IMR-90 (cell line): ENCODE measurements at regions not wholly inside any gene's neighbourhood (a gene's known extent, or its start where the extent isn't known, plus 50 kb on each side); places are given as distances from the start of the nearest gene placed in this dataset.

ENCODE experiments used
- ATAC-seq: fragments of 200-7000 bp; cut with Tn5 transposase; 2 replicates; pipeline ENCODE4 v1.9.1; 2020; ENCODE audit warnings: low read depth, mild to moderate bottlenecking, moderate library complexity
- BruUV-seq: library from RNA; stranded (reverse); fragments of 400-500 nt; replicated peaks from 2 replicates; lab custom pipeline; 2021; lab: Mats Ljungman, UMichigan
- CTCF ChIA-PET: fragments of 300-600 bp; formaldehyde crosslinking; extraction: SDS; loops from one replicate; lab custom pipeline; 2021; ENCODE audit warnings: antibody characterized with exemption; lab: Yijun Ruan, JAX
- POLR2A ChIA-PET: fragments of 300-600 bp; sonication (Branson Sonifier 250); formaldehyde crosslinking; loops from one replicate; lab custom pipeline; 2022; ENCODE audit warnings: antibody characterized with exemption; ENCODE audit not compliant: unreplicated experiment; lab: Charles Lee
- DNase-seq: peaks from one replicate; pipeline ENCODE4 v3.0.0; 2013
- H2AFZ ChIP-seq: replicated peaks from 2 replicates; pipeline ENCODE3; 2013; ENCODE audit warnings: low read length, mild to moderate bottlenecking; ENCODE audit not compliant: poor library complexity
- H2AK5ac ChIP-seq: 2 replicates; pipeline ENCODE4 v1.6.1; 2013; ENCODE audit warnings: low read depth, low read length, inconsistent platforms
- H2AK9ac ChIP-seq: replicated peaks from 2 replicates; pipeline ENCODE3; 2013; ENCODE audit warnings: mild to moderate bottlenecking, low read depth, low read length, moderate library complexity; ENCODE audit not compliant: poor library complexity
- H2BK120ac ChIP-seq: 2 replicates; pipeline ENCODE4 v1.6.1; 2013; ENCODE audit warnings: low read depth, low read length, inconsistent platforms
- H2BK15ac ChIP-seq: 3 replicates; pipeline ENCODE4 v1.6.1; 2013; ENCODE audit warnings: low read depth, low read length, inconsistent platforms
- H2BK20ac ChIP-seq: 2 replicates; pipeline ENCODE4 v1.6.1; 2013; ENCODE audit warnings: low read depth, mild to moderate bottlenecking, inconsistent platforms, low read length, moderate library complexity
- H2BK5ac ChIP-seq: 2 replicates; pipeline ENCODE4 v1.6.1; 2013; ENCODE audit warnings: mild to moderate bottlenecking, low read depth, low read length, inconsistent platforms; ENCODE audit not compliant: poor library complexity, severe bottlenecking
- H3K14ac ChIP-seq: replicated peaks from 2 replicates; pipeline ENCODE4 v1.6.1; 2013; ENCODE audit warnings: low read depth, low read length, inconsistent platforms
- H3K18ac ChIP-seq: 2 replicates; pipeline ENCODE4 v1.6.1; 2013; ENCODE audit warnings: low read depth, low read length, control low read depth
- H3K23ac ChIP-seq: 2 replicates; pipeline ENCODE4 v1.6.1; 2013; ENCODE audit warnings: low read depth, low read length, inconsistent platforms
- H3K27ac ChIP-seq: 2 replicates; pipeline ENCODE4 v1.5.1; 2013; ENCODE audit warnings: mild to moderate bottlenecking, control low read depth, low read length; ENCODE audit not compliant: insufficient read depth
- H3K27me3 ChIP-seq: 2 replicates; pipeline ENCODE4 v1.6.1; 2013; ENCODE audit warnings: low read length; ENCODE audit not compliant: control insufficient read depth, insufficient read depth
- H3K36me3 ChIP-seq: 2 replicates; pipeline ENCODE4 v1.6.1; 2013; ENCODE audit warnings: low read length, mixed read lengths; ENCODE audit not compliant: control insufficient read depth, insufficient read depth
- H3K4ac ChIP-seq: 2 replicates; pipeline ENCODE4 v1.6.1; 2013; ENCODE audit warnings: low read depth, low read length, inconsistent platforms
- H3K4me1 ChIP-seq: 2 replicates; pipeline ENCODE4 v1.6.1; 2013; ENCODE audit warnings: low read length, mixed read lengths; ENCODE audit not compliant: control insufficient read depth, insufficient read depth
- H3K4me2 ChIP-seq: 2 replicates; pipeline ENCODE4 v1.6.1; 2013; ENCODE audit warnings: low read depth, mild to moderate bottlenecking, control low read depth, low read length, moderate library complexity
- H3K4me3 ChIP-seq: 2 replicates; pipeline ENCODE4 v1.5.1; 2013; ENCODE audit warnings: low read depth, mild to moderate bottlenecking, control low read depth, low read length, moderate library complexity; ENCODE audit not compliant: insufficient read depth
- H3K56ac ChIP-seq: 2 replicates; pipeline ENCODE4 v1.6.1; 2013; ENCODE audit warnings: low read length, inconsistent platforms; ENCODE audit not compliant: insufficient read depth; ENCODE audit errors: extremely low read depth
- H3K79me1 ChIP-seq, 2 experiments: 2 replicates each; pipeline ENCODE4 v1.6.1; 2013; ENCODE audit warnings: low read length in 2 of 2, inconsistent platforms in 1 of 2, low read depth in 1 of 2
- H3K9ac ChIP-seq: 2 replicates; pipeline ENCODE4 v1.6.1; 2013; ENCODE audit warnings: low read depth, low read length, control low read depth
- H3K9me1 ChIP-seq: 2 replicates; pipeline ENCODE4 v1.6.1; 2013; ENCODE audit warnings: low read length, inconsistent platforms; ENCODE audit not compliant: insufficient read depth
- H3K9me3 ChIP-seq: 2 replicates; pipeline ENCODE4 v1.6.1; 2013; ENCODE audit warnings: low read length; ENCODE audit not compliant: control insufficient read depth, insufficient read depth
- H4K20me1 ChIP-seq: 2 replicates; pipeline ENCODE4 v1.6.1; 2013; ENCODE audit warnings: low read length, inconsistent platforms; ENCODE audit not compliant: insufficient read depth
- H4K5ac ChIP-seq: 2 replicates; pipeline ENCODE4 v1.6.1; 2013; ENCODE audit warnings: mild to moderate bottlenecking, low read depth, low read length, control low read depth
- H4K8ac ChIP-seq, 2 experiments: 2 replicates each; pipeline ENCODE4 v1.6.1; 2013; ENCODE audit warnings: low read depth in 2 of 2, low read length in 2 of 2, control low read depth in 1 of 2, inconsistent platforms in 1 of 2
- H4K91ac ChIP-seq: 2 replicates; pipeline ENCODE4 v1.6.1; 2013; ENCODE audit warnings: low read depth, low read length, inconsistent platforms; ENCODE audit not compliant: insufficient read depth
- BHLHE40 ChIP-seq: fragments of 150-350 bp; IDR thresholded peaks from 2 replicates; pipeline ENCODE4 v1.6.1; 2016; ENCODE audit warnings: mild to moderate bottlenecking, low read depth, low read length
- CHD1 ChIP-seq: IDR thresholded peaks from 2 replicates; pipeline ENCODE4 v1.6.1; 2012; ENCODE audit warnings: low read depth, low read length, improper control_type of control experiment
- FOS ChIP-seq: fragments of 150-350 bp; IDR thresholded peaks from 2 replicates; pipeline ENCODE4 v1.6.1; 2016; ENCODE audit warnings: low read depth, low read length
- MAFK ChIP-seq: IDR thresholded peaks from 2 replicates; pipeline ENCODE4 v1.6.1; 2012; ENCODE audit warnings: low read depth, low read length, improper control_type of control experiment
- MAZ ChIP-seq: IDR thresholded peaks from 2 replicates; pipeline ENCODE4 v1.6.1; 2012; ENCODE audit warnings: low read depth, mild to moderate bottlenecking, low read length, improper control_type of control experiment, moderate library complexity, borderline replicate concordance
- MXI1 ChIP-seq: IDR thresholded peaks from 2 replicates; pipeline ENCODE4 v1.6.1; 2012; ENCODE audit warnings: low read depth, mild to moderate bottlenecking, low read length, moderate library complexity, borderline replicate concordance
- POLR2A ChIP-seq: IDR thresholded peaks from 2 replicates; pipeline ENCODE4 v1.6.1; 2012; ENCODE audit warnings: mild to moderate bottlenecking, low read depth, low read length
- RAD21 ChIP-seq: IDR thresholded peaks from 2 replicates; pipeline ENCODE4 v1.6.1; 2012; ENCODE audit warnings: low read length, improper control_type of control experiment
- RCOR1 ChIP-seq: IDR thresholded peaks from 2 replicates; pipeline ENCODE4 v1.6.1; 2012; ENCODE audit warnings: mild to moderate bottlenecking, low read length, improper control_type of control experiment; ENCODE audit not compliant: insufficient replicate concordance
- RFX5 ChIP-seq: IDR thresholded peaks from 2 replicates; pipeline ENCODE4 v1.8.0; 2012; ENCODE audit warnings: low read depth, mild to moderate bottlenecking, low read length, moderate library complexity
- SMC3 ChIP-seq: fragments of 150-350 bp; IDR thresholded peaks from 2 replicates; pipeline ENCODE4 v1.6.1; 2016; ENCODE audit warnings: low read depth, mild to moderate bottlenecking, antibody characterized with exemption, low read length, moderate library complexity
- WGBS, 2 experiments: methylation state at CpG; one replicate each; pipeline versions ENCODE4 v1.1.5 to v1.1.7; 2013; ENCODE audit warnings: missing lambda C conversion rate in 2 of 2; ENCODE audit not compliant: insufficient read length in 1 of 2; ENCODE audit errors: extremely low coverage in 2 of 2; 5-methylcytosine and 5-hydroxymethylcytosine counted together
- dilution Hi-C: fragments of 300-500 bp; cut with HindIII; formaldehyde crosslinking; loops from one replicate; pipeline ENCODE4 v1.14.3; 2018; ENCODE audit warnings: low sequenced_read_pairs; ENCODE audit not compliant: unreplicated experiment
- in situ Hi-C: fragments of 300-500 bp; cut with MboI; formaldehyde crosslinking; loops from 3 replicates; pipeline ENCODE4 v1.14.3; 2019; ENCODE audit warnings: low sequenced_read_pairs, inconsistent platforms, mixed read lengths
- intact Hi-C: fragments of 100-400 bp; cut with micrococcal nuclease; formaldehyde crosslinking; loops from 2 replicates; pipeline ENCODE4 v1.10.0; 2022
- TF ChIP-seq, protein P1 (sequence below): fragments of 150-350 bp; IDR thresholded peaks from 2 replicates; pipeline ENCODE4 v1.6.1; 2017; ENCODE audit warnings: mild to moderate bottlenecking, antibody characterized with exemption, low read length, low read depth
- TF ChIP-seq, protein P2 (sequence below): conservative IDR thresholded peaks from 2 replicates; pipeline ENCODE4 v1.5.1; 2012; ENCODE audit warnings: mild to moderate bottlenecking, low read depth, low read length, improper control_type of control experiment

DNA sequence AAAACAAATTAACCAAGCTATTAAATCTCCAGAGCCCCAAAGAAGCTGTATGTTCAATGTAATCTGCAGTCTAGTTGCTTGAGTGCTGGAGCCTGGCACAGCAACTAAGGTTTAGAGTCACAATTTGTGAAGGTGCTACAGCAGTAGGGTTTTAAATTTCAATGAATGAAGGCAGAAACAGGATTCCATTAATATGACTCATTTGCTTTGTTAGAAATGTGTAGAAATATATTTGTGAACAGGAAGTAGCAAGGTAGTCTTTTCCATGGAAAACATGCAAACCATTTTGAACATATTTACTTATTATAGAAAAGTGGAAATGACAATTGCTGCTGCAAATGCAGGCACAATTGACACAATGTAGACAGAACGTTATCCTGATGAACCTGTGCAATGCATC, 149.0 kb upstream of the STEAP4 start:
- no peak for TF ChIP-seq RCOR1
- TF ChIP-seq POLR2A: no peak
- TF ChIP-seq MAZ: no peak
- TF ChIP-seq BHLHE40: no peak
- TF ChIP-seq SMC3: no peak
- TF ChIP-seq, protein P1, sequence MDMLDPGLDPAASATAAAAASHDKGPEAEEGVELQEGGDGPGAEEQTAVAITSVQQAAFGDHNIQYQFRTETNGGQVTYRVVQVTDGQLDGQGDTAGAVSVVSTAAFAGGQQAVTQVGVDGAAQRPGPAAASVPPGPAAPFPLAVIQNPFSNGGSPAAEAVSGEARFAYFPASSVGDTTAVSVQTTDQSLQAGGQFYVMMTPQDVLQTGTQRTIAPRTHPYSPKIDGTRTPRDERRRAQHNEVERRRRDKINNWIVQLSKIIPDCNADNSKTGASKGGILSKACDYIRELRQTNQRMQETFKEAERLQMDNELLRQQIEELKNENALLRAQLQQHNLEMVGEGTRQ: no peak
- no peak for TF ChIP-seq FOS
- no peak for TF ChIP-seq RFX5
- TF ChIP-seq, protein P2, sequence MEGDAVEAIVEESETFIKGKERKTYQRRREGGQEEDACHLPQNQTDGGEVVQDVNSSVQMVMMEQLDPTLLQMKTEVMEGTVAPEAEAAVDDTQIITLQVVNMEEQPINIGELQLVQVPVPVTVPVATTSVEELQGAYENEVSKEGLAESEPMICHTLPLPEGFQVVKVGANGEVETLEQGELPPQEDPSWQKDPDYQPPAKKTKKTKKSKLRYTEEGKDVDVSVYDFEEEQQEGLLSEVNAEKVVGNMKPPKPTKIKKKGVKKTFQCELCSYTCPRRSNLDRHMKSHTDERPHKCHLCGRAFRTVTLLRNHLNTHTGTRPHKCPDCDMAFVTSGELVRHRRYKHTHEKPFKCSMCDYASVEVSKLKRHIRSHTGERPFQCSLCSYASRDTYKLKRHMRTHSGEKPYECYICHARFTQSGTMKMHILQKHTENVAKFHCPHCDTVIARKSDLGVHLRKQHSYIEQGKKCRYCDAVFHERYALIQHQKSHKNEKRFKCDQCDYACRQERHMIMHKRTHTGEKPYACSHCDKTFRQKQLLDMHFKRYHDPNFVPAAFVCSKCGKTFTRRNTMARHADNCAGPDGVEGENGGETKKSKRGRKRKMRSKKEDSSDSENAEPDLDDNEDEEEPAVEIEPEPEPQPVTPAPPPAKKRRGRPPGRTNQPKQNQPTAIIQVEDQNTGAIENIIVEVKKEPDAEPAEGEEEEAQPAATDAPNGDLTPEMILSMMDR: no peak
- TF ChIP-seq MXI1: no peak
- TF ChIP-seq MAFK: no peak
- TF ChIP-seq RAD21: no peak
- TF ChIP-seq CHD1: no peak
- in situ Hi-C loops (no loop called here), dilution Hi-C loops (no loop called here), intact Hi-C loops (no loop called here)
- H3K79me1 ChIP-seq: no peaks in the 10 kb centered on the region
- no peak overlapping the region for H2BK5ac ChIP-seq
- no peak overlapping the region for H2AK9ac ChIP-seq
- no peaks in the 10 kb centered on the region for H3K27me3 ChIP-seq
- H3K23ac ChIP-seq: no peak overlapping the region
- CTCF ChIA-PET: no interaction called here
- no peak overlapping the region for H3K4me2 ChIP-seq
- no peak overlapping the region for H2AFZ ChIP-seq
- H2AK5ac ChIP-seq: no peak overlapping the region
- H3K27ac ChIP-seq: no peak overlapping the region
- H2BK15ac ChIP-seq: no peak overlapping the region
- H4K20me1 ChIP-seq: no peaks in the 10 kb centered on the region
- H3K9me3 ChIP-seq: peaks cover 7% of the 10 kb centered on the region
- no peak overlapping the region for H3K18ac ChIP-seq
- H4K5ac ChIP-seq: no peak overlapping the region
- WGBS, 2 experiments: no CpG with 5 or more reads among the region's 1 CpG
- no peaks in the 10 kb centered on the region for H3K4me1 ChIP-seq
- H2BK20ac ChIP-seq: no peak overlapping the region
- H3K4me3 ChIP-seq: no peak overlapping the region
- H3K36me3 ChIP-seq: no peaks in the 10 kb centered on the region
- no peak overlapping the region for H4K91ac ChIP-seq
- DNase-seq (no peak), ATAC-seq (no peak)
- H3K14ac ChIP-seq: no peak overlapping the region
- no peak overlapping the region for H3K9ac ChIP-seq
- BruUV-seq: no TSS peak
- no peak overlapping the region for H4K8ac ChIP-seq
- no peaks in the 10 kb centered on the region for H3K9me1 ChIP-seq
- H2BK120ac ChIP-seq: no peak overlapping the region
- POLR2A ChIA-PET: no interaction called here
- no peak overlapping the region for H3K4ac ChIP-seq
- H3K56ac ChIP-seq: no peak overlapping the region
